ENCODE measurements at regions not wholly inside any gene's neighbourhood (a gene's known extent, or its start where the extent isn't known, plus 50 kb on each side); places are given as distances from the start of the nearest gene placed in this dataset.

DNA sequence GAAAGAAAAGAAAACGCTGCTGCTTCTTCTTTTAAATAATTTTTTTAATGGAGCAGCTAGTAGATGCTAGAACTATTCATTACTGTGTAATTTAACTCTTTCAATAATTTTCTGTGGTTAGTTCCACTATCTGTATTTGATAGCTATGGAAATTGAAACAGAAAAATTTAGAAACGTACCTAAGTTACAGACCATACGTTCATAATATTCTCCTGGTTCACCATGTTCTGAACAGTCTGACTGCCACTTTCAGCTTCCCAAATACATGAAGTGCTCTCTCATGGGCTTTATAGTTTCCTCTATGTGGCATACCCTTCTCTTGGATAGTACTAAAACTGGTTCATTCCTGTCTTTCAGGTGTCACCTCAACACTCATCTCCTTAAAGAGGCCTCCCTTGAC is 508.0 kb downstream of the MDFIC start:
- TF ChIP-seq YY1 (IDR thresholded peaks at IDR 0.05; ENCODE audit: low read depth, low read length) = no peak
- TF ChIP-seq POLR2A (IDR thresholded peaks at IDR 0.05; ENCODE audit: control extremely low read depth in 1 of 2, low read depth in 2 of 2, low read length in 2 of 2) = no peak
- TF ChIP-seq NRF1 (IDR thresholded peaks at IDR 0.05; ENCODE audit: low read depth, low read length) = no peak
- TF ChIP-seq, protein P1, sequence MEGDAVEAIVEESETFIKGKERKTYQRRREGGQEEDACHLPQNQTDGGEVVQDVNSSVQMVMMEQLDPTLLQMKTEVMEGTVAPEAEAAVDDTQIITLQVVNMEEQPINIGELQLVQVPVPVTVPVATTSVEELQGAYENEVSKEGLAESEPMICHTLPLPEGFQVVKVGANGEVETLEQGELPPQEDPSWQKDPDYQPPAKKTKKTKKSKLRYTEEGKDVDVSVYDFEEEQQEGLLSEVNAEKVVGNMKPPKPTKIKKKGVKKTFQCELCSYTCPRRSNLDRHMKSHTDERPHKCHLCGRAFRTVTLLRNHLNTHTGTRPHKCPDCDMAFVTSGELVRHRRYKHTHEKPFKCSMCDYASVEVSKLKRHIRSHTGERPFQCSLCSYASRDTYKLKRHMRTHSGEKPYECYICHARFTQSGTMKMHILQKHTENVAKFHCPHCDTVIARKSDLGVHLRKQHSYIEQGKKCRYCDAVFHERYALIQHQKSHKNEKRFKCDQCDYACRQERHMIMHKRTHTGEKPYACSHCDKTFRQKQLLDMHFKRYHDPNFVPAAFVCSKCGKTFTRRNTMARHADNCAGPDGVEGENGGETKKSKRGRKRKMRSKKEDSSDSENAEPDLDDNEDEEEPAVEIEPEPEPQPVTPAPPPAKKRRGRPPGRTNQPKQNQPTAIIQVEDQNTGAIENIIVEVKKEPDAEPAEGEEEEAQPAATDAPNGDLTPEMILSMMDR (IDR thresholded peaks at IDR 0.05; ENCODE audit: control extremely low read depth in 1 of 3, insufficient read depth in 1 of 3, low read depth in 1 of 3, low read length in 3 of 3) = no peak
- TF ChIP-seq EZH2 (IDR thresholded peaks at IDR 0.05; ENCODE audit: low read depth, low read length, severe bottlenecking) = no peak
- no peak for TF ChIP-seq RXRA (IDR thresholded peaks at IDR 0.05; ENCODE audit: insufficient read depth, low read depth, low read length)
- no peak for TF ChIP-seq JUN (IDR thresholded peaks at IDR 0.05; ENCODE audit: low read depth, low read length)
- TF ChIP-seq SP1 (IDR thresholded peaks at IDR 0.05; ENCODE audit: low read depth, low read length) = no peak
- TF ChIP-seq CREB1 (IDR thresholded peaks at IDR 0.05) = no peak
- no peak for TF ChIP-seq SIN3A (conservative IDR thresholded peaks at IDR 0.05 in 1 of 2, IDR thresholded peaks at IDR 0.05 in 1 of 2; ENCODE audit: low read depth in 1 of 2, low read length in 2 of 2)
- TF ChIP-seq TBP (IDR thresholded peaks at IDR 0.05; ENCODE audit: low read depth, low read length) = no peak
- TF ChIP-seq CHD2 (IDR thresholded peaks at IDR 0.05; ENCODE audit: low read length) = no peak
- TF ChIP-seq GABPA (IDR thresholded peaks at IDR 0.05; ENCODE audit: borderline replicate concordance, insufficient read depth, low read length) = no peak
- TF ChIP-seq JUND (IDR thresholded peaks at IDR 0.05; ENCODE audit: low read length) = no peak
